WTC11 (cell line): ENCODE measurements at regions not wholly inside any gene's neighbourhood (a gene's known extent, or its start where the extent isn't known, plus 50 kb on each side); places are given as distances from the start of the nearest gene placed in this dataset.

Source experiments
- ATAC-seq: fragments of 200-7000 bp; cut with Tn5 transposase; 2 replicates; pipeline ENCODE4 v1.10.0; 2021; ENCODE audit warnings: mild to moderate bottlenecking, moderate library complexity
- CTCF ChIA-PET: fragments of 300-600 bp; sonication (Branson Sonifier 250); formaldehyde crosslinking; loops from one replicate; lab custom pipeline; 2021; ENCODE audit warnings: antibody characterized with exemption; lab: Charles Lee
- POLR2A ChIA-PET: fragments of 350-600 bp; sonication (Branson Sonifier 250); formaldehyde crosslinking; loops from one replicate; lab custom pipeline; 2021; ENCODE audit warnings: antibody characterized with exemption; lab: Charles Lee
- DNase-seq: peaks from one replicate; pipeline ENCODE4 v3.0.0; 2021; ENCODE audit warnings: low spot score
- H3K27ac Mint-ChIP-seq: 2 replicates; pipeline ENCODE4 v1.8.0; 2021; ENCODE audit warnings: mixed read lengths
- H3K27me3 Mint-ChIP-seq: 2 replicates; pipeline ENCODE4 v1.8.0; 2021; ENCODE audit warnings: low read depth, mild to moderate bottlenecking, moderate library complexity, mixed read lengths
- H3K36me3 Mint-ChIP-seq: 2 replicates; pipeline ENCODE4 v1.8.0; 2021; ENCODE audit warnings: mixed read lengths
- H3K4me1 Mint-ChIP-seq: 2 replicates; pipeline ENCODE4 v1.8.0; 2022; ENCODE audit warnings: mixed read lengths
- H3K4me3 Mint-ChIP-seq: 2 replicates; pipeline ENCODE4 v1.8.0; 2021; ENCODE audit warnings: mild to moderate bottlenecking, moderate library complexity, mixed read lengths
- H3K9me3 Mint-ChIP-seq: 2 replicates; pipeline ENCODE4 v1.8.0; 2021; ENCODE audit warnings: mixed read lengths
- ATF3 ChIP-seq: sonication (generic); formaldehyde crosslinking; conservative IDR thresholded peaks from 2 replicates; pipeline ENCODE4 v1.8.1; 2022; ENCODE audit warnings: mild to moderate bottlenecking, missing genetic modification reagents
- ATF6 ChIP-seq: sonication (generic); formaldehyde crosslinking; IDR thresholded peaks from 2 replicates; pipeline ENCODE4 v1.8.1; 2023; ENCODE audit warnings: mild to moderate bottlenecking, missing genetic modification reagents
- E2F5 ChIP-seq: sonication (generic); formaldehyde crosslinking; IDR thresholded peaks from 2 replicates; pipeline ENCODE4 v1.8.1; 2022; ENCODE audit warnings: mild to moderate bottlenecking, moderate library complexity, missing genetic modification reagents
- MAX ChIP-seq: sonication (generic); formaldehyde crosslinking; IDR thresholded peaks from 2 replicates; pipeline ENCODE4 v1.8.0; 2022; ENCODE audit warnings: mild to moderate bottlenecking, missing genetic modification reagents
- NR2C2 ChIP-seq: sonication (generic); formaldehyde crosslinking; IDR thresholded peaks from 2 replicates; pipeline ENCODE4 v1.8.0; 2022; ENCODE audit warnings: mild to moderate bottlenecking, missing genetic modification reagents
- OVOL2 ChIP-seq: fragments of 250-450 bp; sonication (Bioruptor Pico); IDR thresholded peaks from 2 replicates; pipeline ENCODE4 v1.9.0; 2021; ENCODE audit warnings: mild to moderate bottlenecking, borderline replicate concordance
- PREB ChIP-seq: sonication (generic); formaldehyde crosslinking; IDR thresholded peaks from 2 replicates; pipeline ENCODE4 v1.8.1; 2022; ENCODE audit warnings: mild to moderate bottlenecking, missing genetic modification reagents, moderate library complexity, borderline replicate concordance
- STAT6 ChIP-seq: sonication (generic); formaldehyde crosslinking; conservative IDR thresholded peaks from 2 replicates; pipeline ENCODE4 v1.8.1; 2023; ENCODE audit warnings: mild to moderate bottlenecking, low read depth, missing genetic modification reagents, moderate library complexity
- TEAD1 ChIP-seq: sonication (generic); formaldehyde crosslinking; IDR thresholded peaks from 2 replicates; pipeline ENCODE4 v1.8.0; 2022; ENCODE audit warnings: mild to moderate bottlenecking, missing genetic modification reagents
- TP53 ChIP-seq: sonication (generic); formaldehyde crosslinking; IDR thresholded peaks from 2 replicates; pipeline ENCODE4 v1.8.1; 2023; ENCODE audit warnings: mild to moderate bottlenecking, missing genetic modification reagents
- USF1 ChIP-seq: sonication (generic); formaldehyde crosslinking; IDR thresholded peaks from 2 replicates; pipeline ENCODE4 v1.8.0; 2022; ENCODE audit warnings: mild to moderate bottlenecking, missing genetic modification reagents
- ZNF281 ChIP-seq: sonication (generic); formaldehyde crosslinking; IDR thresholded peaks from 2 replicates; pipeline ENCODE4 v1.8.0; 2023; ENCODE audit warnings: mild to moderate bottlenecking, missing genetic modification reagents
- ZNF425 ChIP-seq: fragments of 250-450 bp; sonication (Bioruptor Pico); conservative IDR thresholded peaks from 2 replicates; pipeline ENCODE4 v1.9.0; 2021; ENCODE audit warnings: mild to moderate bottlenecking

- CTCF ChIA-PET, result no interaction called here
- peaks cover 4% of the 10 kb centered on the region; the same call in 1 of the 2 replicates for H3K27me3 Mint-ChIP-seq
Observed at GRCh38 chr2:2935445-2936149, 442.0 kb downstream of the EIPR1 start.

More at GRCh38 chr2:2935445-2936149, 442.0 kb downstream of the EIPR1 start:
- Mint-ChIP-seq H3K9me3 (peaks cover 19% of the 10 kb centered on the region), H3K36me3 (0 out of 2 replicates have a peak, but pooled peaks cover 3% of the 10 kb centered on the region), H3K4me1 (peaks cover 10% of the 10 kb centered on the region), H3K27ac (no peak overlapping the region)
- POLR2A ChIA-PET, result no interaction called here
- no peak for ATAC-seq
- TF ChIP-seq NR2C2 (CRISPR knock-in tag) (no peak), OVOL2 (CRISPR knock-in tag) (no peak), MAX (CRISPR knock-in tag) (no peak), TEAD1 (no peak), TP53 (CRISPR knock-in tag) (no peak), PREB (CRISPR knock-in tag) (no peak), ATF6 (CRISPR knock-in tag) (no peak), STAT6 (CRISPR knock-in tag) (no peak), USF1 (CRISPR knock-in tag) (no peak), E2F5 (CRISPR knock-in tag) (no peak), ZNF281 (CRISPR knock-in tag) (no peak), ZNF425 (CRISPR knock-in tag) (no peak), ATF3 (no peak)
- TF ChIP-seq, all 79 proteins: peak for 0
- H3K4me3 Mint-ChIP-seq, result no peak overlapping the region
- no peak for DNase-seq
